Stomach (tissue), 4 donors: ENCODE measurements at regions not wholly inside any gene's neighbourhood (a gene's known extent, or its start where the extent isn't known, plus 50 kb on each side); places are given as distances from the start of the nearest gene placed in this dataset.

Source experiments
- EP300 ChIP-seq: sonication (generic); formaldehyde crosslinking; IDR thresholded peaks from one replicate; pipeline ENCODE4 v1.6.1; 2017; ENCODE audit warnings: antibody characterized with exemption
- POLR2AphosphoS5 ChIP-seq, 3 donors: sonication (generic); formaldehyde crosslinking; IDR thresholded peaks; one replicate each; pipeline ENCODE4 v1.6.1; 2016; ENCODE audit warnings: antibody characterized with exemption in 3 of 3
- TF ChIP-seq, protein P1 (sequence below), 7 experiments: fragments of 450-650 bp in 4 of 7; fragments of 200-600 bp in 3 of 7; sonication (generic) in 3 of 7; IDR thresholded peaks; one replicate each; pipeline ENCODE4 v1.5.1; 2016 to 2019; ENCODE audit warnings: antibody characterized with exemption in 7 of 7, control low read depth in 2 of 7, mild to moderate bottlenecking in 1 of 7

DNA sequence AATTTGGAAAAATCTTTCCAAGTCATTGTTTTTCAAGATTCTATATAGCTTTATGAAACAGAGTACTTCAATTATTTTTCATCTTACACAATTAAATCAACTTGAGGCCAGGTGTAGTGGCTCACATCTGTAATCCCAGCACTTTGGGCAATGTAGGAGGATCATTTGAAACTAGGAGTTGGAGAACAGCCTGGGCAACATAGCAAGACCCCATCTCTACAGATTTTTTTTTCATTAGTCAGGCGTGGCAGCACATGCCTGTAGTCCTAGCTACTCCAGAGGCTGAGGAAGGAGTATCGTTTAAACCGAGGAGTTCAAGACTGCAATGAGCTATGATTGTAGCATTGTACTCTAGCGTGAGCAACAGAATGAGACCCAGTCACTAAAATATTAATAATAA is 72.9 kb downstream of the BMP4 start:
- TF ChIP-seq, protein P1, sequence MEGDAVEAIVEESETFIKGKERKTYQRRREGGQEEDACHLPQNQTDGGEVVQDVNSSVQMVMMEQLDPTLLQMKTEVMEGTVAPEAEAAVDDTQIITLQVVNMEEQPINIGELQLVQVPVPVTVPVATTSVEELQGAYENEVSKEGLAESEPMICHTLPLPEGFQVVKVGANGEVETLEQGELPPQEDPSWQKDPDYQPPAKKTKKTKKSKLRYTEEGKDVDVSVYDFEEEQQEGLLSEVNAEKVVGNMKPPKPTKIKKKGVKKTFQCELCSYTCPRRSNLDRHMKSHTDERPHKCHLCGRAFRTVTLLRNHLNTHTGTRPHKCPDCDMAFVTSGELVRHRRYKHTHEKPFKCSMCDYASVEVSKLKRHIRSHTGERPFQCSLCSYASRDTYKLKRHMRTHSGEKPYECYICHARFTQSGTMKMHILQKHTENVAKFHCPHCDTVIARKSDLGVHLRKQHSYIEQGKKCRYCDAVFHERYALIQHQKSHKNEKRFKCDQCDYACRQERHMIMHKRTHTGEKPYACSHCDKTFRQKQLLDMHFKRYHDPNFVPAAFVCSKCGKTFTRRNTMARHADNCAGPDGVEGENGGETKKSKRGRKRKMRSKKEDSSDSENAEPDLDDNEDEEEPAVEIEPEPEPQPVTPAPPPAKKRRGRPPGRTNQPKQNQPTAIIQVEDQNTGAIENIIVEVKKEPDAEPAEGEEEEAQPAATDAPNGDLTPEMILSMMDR (IDR thresholded peaks at IDR 0.05), result no peak
- TF ChIP-seq POLR2AphosphoS5 (IDR thresholded peaks at IDR 0.05), result no peak
- TF ChIP-seq EP300, result no peak
